ENCODE measurements at regions not wholly inside any gene's neighbourhood (a gene's known extent, or its start where the extent isn't known, plus 50 kb on each side); places are given as distances from the start of the nearest gene placed in this dataset.

DNA sequence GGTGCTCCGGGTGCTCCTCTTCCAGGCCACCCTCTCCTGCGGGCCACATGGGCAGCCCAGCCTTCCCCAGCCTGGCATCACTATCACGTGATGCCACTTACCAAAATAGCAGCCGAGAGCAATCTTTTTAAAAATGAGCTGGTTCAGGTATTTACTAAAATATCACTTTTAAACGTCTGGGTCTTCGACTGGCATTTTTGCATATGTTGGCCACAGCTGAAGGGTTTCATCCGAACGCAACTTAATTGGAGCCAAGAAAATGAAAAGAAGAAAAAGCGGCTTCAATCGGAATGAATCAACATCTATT, 94.6 kb upstream of the ANO1 start:
- TF ChIP-seq, protein P1, sequence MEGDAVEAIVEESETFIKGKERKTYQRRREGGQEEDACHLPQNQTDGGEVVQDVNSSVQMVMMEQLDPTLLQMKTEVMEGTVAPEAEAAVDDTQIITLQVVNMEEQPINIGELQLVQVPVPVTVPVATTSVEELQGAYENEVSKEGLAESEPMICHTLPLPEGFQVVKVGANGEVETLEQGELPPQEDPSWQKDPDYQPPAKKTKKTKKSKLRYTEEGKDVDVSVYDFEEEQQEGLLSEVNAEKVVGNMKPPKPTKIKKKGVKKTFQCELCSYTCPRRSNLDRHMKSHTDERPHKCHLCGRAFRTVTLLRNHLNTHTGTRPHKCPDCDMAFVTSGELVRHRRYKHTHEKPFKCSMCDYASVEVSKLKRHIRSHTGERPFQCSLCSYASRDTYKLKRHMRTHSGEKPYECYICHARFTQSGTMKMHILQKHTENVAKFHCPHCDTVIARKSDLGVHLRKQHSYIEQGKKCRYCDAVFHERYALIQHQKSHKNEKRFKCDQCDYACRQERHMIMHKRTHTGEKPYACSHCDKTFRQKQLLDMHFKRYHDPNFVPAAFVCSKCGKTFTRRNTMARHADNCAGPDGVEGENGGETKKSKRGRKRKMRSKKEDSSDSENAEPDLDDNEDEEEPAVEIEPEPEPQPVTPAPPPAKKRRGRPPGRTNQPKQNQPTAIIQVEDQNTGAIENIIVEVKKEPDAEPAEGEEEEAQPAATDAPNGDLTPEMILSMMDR (IDR thresholded peaks at IDR 0.05): no peak
- TF ChIP-seq EZH2 (IDR thresholded peaks at IDR 0.05; ENCODE audit: borderline replicate concordance, insufficient read depth, low read depth, low read length, poor library complexity, severe bottlenecking): no peak
